22Rv1 (cell line): ENCODE measurements at regions not wholly inside any gene's neighbourhood (a gene's known extent, or its start where the extent isn't known, plus 50 kb on each side); places are given as distances from the start of the nearest gene placed in this dataset.

Experiments
- CTCF ChIP-seq: fragments of 450-650 bp; IDR thresholded peaks from 2 replicates; pipeline ENCODE4 v1.5.1; 2017; ENCODE audit warnings: mild to moderate bottlenecking
- ZFX ChIP-seq: fragments of 450-650 bp; IDR thresholded peaks from 2 replicates; pipeline ENCODE4 v1.6.1; 2017; ENCODE audit warnings: antibody characterized with exemption, borderline replicate concordance

GRCh38 chr5:74258314-74258665 is 382.2 kb downstream of the ENC1 start:
- no peak for TF ChIP-seq CTCF
- TF ChIP-seq ZFX = no peak
